Astrocyte of the spinal cord (primary cell): ENCODE measurements at regions not wholly inside any gene's neighbourhood (a gene's known extent, or its start where the extent isn't known, plus 50 kb on each side); places are given as distances from the start of the nearest gene placed in this dataset.

Experiments
- DNase-seq: peaks from one replicate; pipeline ENCODE4 v3.0.0; 2011; ENCODE audit warnings: low read depth, low spot score
- H3K4me3 ChIP-seq: 2 replicates; pipeline ENCODE4 v1.5.1; 2011; ENCODE audit warnings: low read depth, mild to moderate bottlenecking, low read length, moderate library complexity
- CTCF ChIP-seq: IDR thresholded peaks from 2 replicates; pipeline ENCODE4 v1.5.1; 2012; ENCODE audit warnings: low read depth, mild to moderate bottlenecking, low read length, inconsistent platforms
- in situ Hi-C: cut with HindIII; loops from 2 replicates; pipeline ENCODE4 v1.10.0; 2017; ENCODE audit warnings: low sequenced_read_pairs

- no peak overlapping the region for H3K4me3 ChIP-seq
- in situ Hi-C loops: no loop called here
- no peak for DNase-seq
- no peak for TF ChIP-seq CTCF
Measured at GRCh38 chr11:129573161-129573560, 197.5 kb downstream of the BARX2 start.

- no peak for DNase-seq
- in situ Hi-C loops: no loop called here
- H3K4me3 ChIP-seq: no peak overlapping the region
- TF ChIP-seq CTCF: no peak
Measured at GRCh38 chr11:129574431-129574830, 198.8 kb downstream of the BARX2 start.

GRCh38 chr11:129576652-129577051, 201.0 kb downstream of the BARX2 start:
- no peak for TF ChIP-seq CTCF
- no peak overlapping the region for H3K4me3 ChIP-seq
- no peak for DNase-seq
- in situ Hi-C loops: no loop called here

- in situ Hi-C loops: no loop called here
- TF ChIP-seq CTCF: no peak
- no peak for DNase-seq
- H3K4me3 ChIP-seq: no peak overlapping the region
Measured at GRCh38 chr11:129578006-129578405, 202.4 kb downstream of the BARX2 start.

GRCh38 chr11:129580278-129580677, 204.6 kb downstream of the BARX2 start:
- in situ Hi-C loops: no loop called here
- no peak for DNase-seq
- H3K4me3 ChIP-seq: no peak overlapping the region
- no peak for TF ChIP-seq CTCF

- TF ChIP-seq CTCF: no peak
- no peak for DNase-seq
- no peak overlapping the region for H3K4me3 ChIP-seq
- in situ Hi-C loops: no loop called here
Measured at GRCh38 chr11:129584316-129584715, 208.7 kb downstream of the BARX2 start.
